DMS153 (cell line): ENCODE measurements at regions not wholly inside any gene's neighbourhood (a gene's known extent, or its start where the extent isn't known, plus 50 kb on each side); places are given as distances from the start of the nearest gene placed in this dataset.
"Not testable (repeated sequence)": the region's sequence is repeated elsewhere in the genome, so short reads cannot be mapped to it uniquely, and the experiment has no call there.

Experiments used
- DNase-seq: peaks from one replicate; lab custom pipeline; 2025; lab: John Stamatoyannopoulos, UW

GRCh38 chr9:82382887-82383616, 394.5 kb downstream of the SPATA31D1 start:
- DNase-seq, result no peak

DNA sequence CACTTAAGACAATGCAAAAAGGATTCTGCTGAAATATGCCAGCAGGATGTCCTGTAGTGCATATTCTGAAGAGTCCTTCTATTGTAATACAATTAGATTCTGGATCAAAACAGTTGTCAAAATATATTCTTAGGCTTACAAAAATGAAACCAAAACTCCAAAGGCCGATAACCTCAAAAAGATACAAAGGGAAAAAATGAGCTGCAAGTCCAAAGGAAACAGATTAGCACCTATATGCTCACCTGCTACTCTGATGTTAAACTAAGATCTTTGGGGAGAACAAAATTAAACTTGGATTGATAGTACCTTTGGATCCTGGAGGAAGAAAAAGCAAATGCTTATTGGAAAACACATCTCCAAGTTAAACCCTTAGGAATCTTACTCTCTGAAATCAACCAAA, 397.1 kb downstream of the SPATA31D1 start:
- DNase-seq, result no peak

GRCh38 chr9:82397534-82397933, 409.0 kb downstream of the SPATA31D1 start:
- DNase-seq, result no peak

- no peak for DNase-seq
Observed at GRCh38 chr9:82404196-82404870, 415.8 kb downstream of the SPATA31D1 start.

GRCh38 chr9:82404881-82405280, 416.3 kb downstream of the SPATA31D1 start:
- DNase-seq, result no peak

DNA sequence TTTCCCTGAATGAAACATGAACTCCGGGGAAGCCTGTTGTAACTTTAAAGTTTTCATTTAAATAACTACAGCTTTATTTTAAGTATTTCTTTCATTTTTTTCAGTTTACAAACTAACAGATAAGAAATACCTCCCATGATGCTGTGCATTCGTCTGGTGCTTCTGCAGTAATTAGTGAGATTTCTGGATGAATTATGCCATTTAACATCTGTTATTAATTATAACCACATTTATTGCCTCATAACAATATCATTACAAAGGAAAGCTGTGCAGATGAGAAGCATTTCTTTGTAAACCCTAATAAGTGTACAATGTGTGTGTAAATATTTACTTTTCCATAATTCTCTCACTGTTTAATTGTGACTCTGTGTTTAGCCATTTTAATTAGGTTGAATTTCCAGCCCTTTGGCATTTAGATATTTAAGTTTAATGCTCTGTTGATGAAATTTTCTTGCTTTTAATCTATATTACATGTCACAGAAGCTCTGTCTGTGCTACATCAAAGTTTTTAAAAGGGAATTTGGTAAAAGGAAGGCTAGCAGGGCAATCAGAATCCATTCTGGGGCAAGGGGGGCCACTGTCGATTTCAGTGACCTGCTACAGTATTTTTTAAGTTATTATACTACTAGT, 418.0 kb downstream of the SPATA31D1 start:
- no peak for DNase-seq

DNA sequence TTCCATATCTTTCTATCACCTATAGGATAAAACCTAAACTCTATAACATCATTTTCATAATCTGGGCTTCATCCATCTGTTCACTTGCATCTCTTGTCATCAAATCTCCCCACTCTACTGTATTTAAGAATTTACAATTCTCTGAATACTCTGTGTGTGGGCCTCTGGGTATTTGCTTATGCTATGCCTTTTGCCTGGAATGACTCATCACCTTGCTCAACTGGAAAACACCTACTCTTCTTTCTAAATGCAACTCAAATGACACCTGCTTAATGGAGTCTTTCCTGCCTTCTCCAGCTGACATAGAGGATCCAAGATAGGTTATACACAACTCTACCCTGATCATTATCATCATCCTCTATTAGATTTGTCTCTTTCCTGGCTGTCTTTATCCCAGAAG, 421.7 kb downstream of the SPATA31D1 start:
- no peak for DNase-seq

DNA sequence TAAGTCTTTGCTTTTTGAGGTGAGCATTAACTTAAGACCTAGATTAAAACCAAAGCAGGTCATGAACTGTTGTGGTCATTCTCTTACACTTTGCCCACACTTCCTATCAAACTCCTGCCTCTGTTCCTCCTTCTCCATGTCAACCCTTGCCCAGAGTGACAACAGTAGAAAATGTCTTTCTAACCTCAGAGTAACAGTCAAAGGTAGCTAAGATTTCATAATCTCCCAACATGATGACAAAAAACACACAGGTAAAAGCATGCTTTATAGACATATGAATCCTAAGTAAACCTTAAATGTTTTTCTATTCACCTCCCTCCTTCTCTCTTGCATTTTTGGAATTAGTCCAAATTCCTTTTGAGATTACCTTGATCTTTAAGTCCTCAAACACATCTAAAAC, 422.3 kb downstream of the SPATA31D1 start:
- no peak for DNase-seq

DNA sequence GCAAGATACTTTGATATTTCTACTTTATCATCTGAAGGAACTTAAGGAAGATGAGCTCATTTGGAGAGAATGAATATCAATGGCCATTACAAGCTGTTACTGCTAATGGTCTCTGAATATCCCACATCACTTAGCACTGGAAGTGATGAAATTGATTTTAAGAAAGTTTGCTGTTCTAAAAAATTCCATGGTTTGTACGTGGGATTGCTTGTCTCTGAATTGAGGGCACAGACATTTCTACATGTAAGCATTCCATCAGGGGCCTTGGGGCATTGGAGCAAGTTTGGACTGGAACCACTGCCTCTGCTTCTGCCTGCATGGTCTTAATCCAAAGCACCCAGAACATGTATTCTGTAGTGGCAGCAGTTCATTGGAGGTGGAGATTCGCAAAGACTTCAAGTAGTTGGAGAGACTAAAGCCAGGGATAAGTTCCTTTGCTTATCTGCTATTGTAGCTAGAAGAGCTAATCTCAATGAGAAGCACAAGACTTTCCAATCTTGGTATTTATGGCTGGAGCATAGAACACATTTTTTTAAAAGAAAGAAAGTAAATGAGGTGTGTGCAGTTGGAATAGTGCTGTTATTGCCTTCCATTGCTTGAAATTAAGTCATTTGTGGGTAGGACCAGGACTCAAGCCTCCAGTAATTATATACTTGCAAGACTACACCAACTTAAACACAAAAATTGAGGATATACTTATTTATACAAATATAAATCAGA, 424.2 kb downstream of the SPATA31D1 start:
- no peak for DNase-seq

GRCh38 chr9:82417501-82417900, 428.9 kb downstream of the SPATA31D1 start:
- DNase-seq, result no peak

DNA sequence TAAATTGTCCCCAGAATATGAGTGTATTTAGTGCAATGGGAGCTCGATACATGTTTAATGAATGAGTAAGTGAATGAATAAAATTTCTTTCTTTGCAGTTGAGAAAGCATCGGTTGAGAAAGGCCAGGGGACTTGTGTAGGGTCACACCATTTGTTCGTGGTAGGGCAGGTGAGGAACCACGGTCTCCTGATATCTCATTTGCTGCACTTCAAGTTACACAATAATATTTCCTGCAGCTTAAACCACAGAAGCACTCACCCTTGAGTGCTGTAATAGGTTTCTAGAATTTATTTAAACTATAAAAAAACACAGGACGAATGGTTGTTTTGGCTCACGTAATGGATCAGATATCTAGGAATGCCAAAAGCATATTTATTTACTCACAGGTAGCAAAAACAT, 429.8 kb downstream of the SPATA31D1 start:
- DNase-seq, result no peak

- DNase-seq, result no peak
Observed at GRCh38 chr9:82419696-82420486, 431.3 kb downstream of the SPATA31D1 start.

GRCh38 chr9:82421498-82421897, 432.9 kb downstream of the SPATA31D1 start:
- no peak for DNase-seq

GRCh38 chr9:82423700-82424099, 435.1 kb downstream of the SPATA31D1 start:
- no peak for DNase-seq

DNA sequence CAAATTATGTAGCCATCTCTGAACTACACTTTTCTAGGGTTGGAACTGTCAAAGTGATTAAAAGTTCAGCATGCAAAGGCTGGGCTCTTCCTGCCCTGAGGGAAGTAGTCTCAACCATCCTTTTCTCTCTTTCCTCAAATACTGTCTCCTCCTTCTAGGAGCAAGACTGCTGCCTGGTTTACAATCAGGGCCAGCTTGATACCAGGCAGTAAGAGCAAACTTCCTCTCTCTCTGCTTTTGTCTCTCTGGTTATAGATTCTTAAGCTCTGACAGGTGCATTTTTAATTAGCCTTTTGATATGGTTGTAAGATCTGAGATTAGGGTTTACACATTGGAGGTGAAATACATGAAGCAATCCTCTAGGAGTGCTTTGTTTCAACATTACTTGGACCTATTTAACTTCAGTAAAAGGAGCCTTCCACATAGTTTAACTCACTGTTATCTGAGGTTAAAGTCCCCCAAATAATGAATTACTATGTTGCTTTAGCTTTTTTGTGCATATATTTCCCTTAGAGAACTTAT, 436.1 kb downstream of the SPATA31D1 start:
- no peak for DNase-seq

DNA sequence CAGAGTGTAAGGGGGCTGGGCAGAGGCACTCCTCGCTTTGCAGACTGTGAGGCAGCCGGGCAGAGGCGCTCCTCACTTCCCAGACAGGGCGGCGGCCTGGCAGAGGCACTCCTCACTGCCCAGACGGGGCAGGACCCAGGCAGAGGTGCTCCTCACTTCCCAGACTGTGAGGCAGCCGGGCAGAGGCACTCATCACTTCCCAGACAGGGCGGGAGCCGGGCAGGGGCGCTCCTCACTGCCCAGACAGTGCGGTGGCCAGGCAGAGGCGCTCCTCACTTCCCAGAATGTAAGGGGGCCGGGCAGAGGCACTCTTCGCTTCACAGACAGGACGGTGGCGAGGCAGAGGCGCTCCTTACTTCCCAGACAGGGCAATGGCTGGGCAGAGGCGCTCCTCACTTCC, 442.5 kb downstream of the SPATA31D1 start:
- DNase-seq, result no peak

DNA sequence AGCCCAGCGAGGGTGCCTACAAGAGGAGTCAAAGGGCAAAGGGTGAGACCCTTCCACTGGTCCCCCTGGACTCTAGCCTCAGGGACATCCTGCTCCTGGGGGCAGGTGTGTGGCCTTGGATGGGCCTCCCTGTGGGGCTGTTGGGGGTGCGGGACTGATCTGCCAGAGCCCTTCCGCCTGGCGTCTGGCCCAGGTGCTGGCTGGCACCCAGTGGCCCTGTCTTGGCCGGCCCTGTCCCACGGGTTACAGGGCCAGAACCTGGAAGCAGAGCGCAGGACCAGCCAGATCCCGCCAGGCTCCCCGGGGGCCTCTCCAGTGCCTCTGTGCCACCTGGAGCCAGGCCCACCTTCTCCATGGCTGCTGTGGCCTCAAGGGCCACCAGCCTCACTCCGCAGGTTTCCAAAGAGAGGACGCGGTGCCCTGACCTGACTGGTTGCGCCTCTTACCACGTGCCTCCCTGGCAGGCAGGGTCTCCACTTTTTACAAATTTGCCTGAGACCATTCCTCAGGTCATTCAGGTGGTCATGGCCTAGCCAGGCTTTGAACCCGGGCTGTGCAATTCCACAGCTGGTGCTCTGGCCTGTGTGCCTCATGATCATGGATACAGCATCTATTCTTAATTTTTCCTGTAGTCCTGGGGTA, 444.8 kb downstream of the SPATA31D1 start:
- not testable (repeated sequence) for DNase-seq

- no peak for DNase-seq
Observed at GRCh38 chr9:82436475-82436874, 447.9 kb downstream of the SPATA31D1 start.

- DNase-seq, result not testable (repeated sequence)
Observed at GRCh38 chr9:82437183-82437582, 448.6 kb downstream of the SPATA31D1 start.

- no peak for DNase-seq
Observed at GRCh38 chr9:82438581-82438980, 450.0 kb downstream of the SPATA31D1 start.

DNA sequence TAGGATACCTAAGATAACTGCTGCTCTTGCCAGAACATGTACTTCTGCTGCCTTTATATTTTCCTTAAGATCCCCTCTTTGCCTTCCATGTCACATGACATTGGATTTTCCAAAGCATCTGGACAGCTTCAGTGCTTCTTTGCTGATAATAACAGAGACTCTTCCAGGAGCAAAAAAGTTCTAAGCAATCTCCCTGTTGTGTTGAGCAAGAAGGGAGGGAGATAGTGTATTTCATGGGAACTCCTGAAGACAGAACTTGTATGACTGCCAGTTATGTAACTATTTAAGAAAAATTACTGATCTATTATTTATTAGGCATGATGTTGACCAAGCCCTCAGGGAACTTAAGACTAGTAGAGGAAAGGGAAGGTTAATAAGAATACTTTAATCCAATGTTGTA, 454.7 kb downstream of the SPATA31D1 start:
- no peak for DNase-seq
